Mesenchymal stem cell (in vitro differentiated cells and primary cell): ENCODE measurements at regions not wholly inside any gene's neighbourhood (a gene's known extent, or its start where the extent isn't known, plus 50 kb on each side); places are given as distances from the start of the nearest gene placed in this dataset.

ENCODE experiments used
- DNase-seq: peaks from one replicate; pipeline ENCODE4 v3.0.0-alpha.2; 2013
- H2AFZ ChIP-seq: one replicate; pipeline ENCODE4 v1.6.1; 2013; ENCODE audit warnings: low read depth, mild to moderate bottlenecking, control low read depth, inconsistent platforms, low read length, moderate library complexity
- H2AK5ac ChIP-seq: 2 replicates; pipeline ENCODE4 v1.6.1; 2013; ENCODE audit warnings: low read length, moderate library complexity, mild to moderate bottlenecking, inconsistent platforms; ENCODE audit not compliant: severe bottlenecking
- H2BK120ac ChIP-seq: one replicate; pipeline ENCODE4 v1.6.1; 2013; ENCODE audit warnings: low read depth, mild to moderate bottlenecking, inconsistent platforms, low read length, moderate library complexity
- H2BK12ac ChIP-seq, 2 experiments: one replicate each; pipeline ENCODE4 v1.6.1; 2013; ENCODE audit warnings: inconsistent platforms in 2 of 2, low read length in 2 of 2, mild to moderate bottlenecking in 2 of 2, moderate library complexity in 2 of 2, control low read depth in 1 of 2
- H2BK15ac ChIP-seq: one replicate; pipeline ENCODE4 v1.6.1; 2013; ENCODE audit warnings: mild to moderate bottlenecking, low read depth, inconsistent platforms; ENCODE audit not compliant: poor library complexity, severe bottlenecking
- H2BK5ac ChIP-seq: 2 replicates; pipeline ENCODE4 v1.6.1; 2013; ENCODE audit warnings: low read depth, mild to moderate bottlenecking, low read length, control low read depth, inconsistent platforms; ENCODE audit not compliant: poor library complexity, severe bottlenecking
- H3K14ac ChIP-seq, 2 experiments: one replicate each; pipeline ENCODE4 v1.6.1; 2013; ENCODE audit warnings: inconsistent platforms in 2 of 2, low read length in 2 of 2, control low read depth in 1 of 2, mild to moderate bottlenecking in 1 of 2, moderate library complexity in 1 of 2
- H3K18ac ChIP-seq, 2 experiments: one replicate each; pipeline ENCODE4 v1.6.1; 2013; ENCODE audit warnings: inconsistent platforms in 2 of 2, low read length in 2 of 2, control low read depth in 1 of 2, low read depth in 1 of 2, mild to moderate bottlenecking in 1 of 2
- H3K23ac ChIP-seq, 2 experiments: one replicate each; pipeline ENCODE4 v1.6.1; 2013; ENCODE audit warnings: inconsistent platforms in 2 of 2, low read length in 2 of 2, mild to moderate bottlenecking in 2 of 2, moderate library complexity in 2 of 2, control low read depth in 1 of 2
- H3K27ac ChIP-seq: 2 replicates; pipeline ENCODE4 v1.5.1; 2013; ENCODE audit warnings: mild to moderate bottlenecking, moderate library complexity, low read length, control low read depth, inconsistent platforms; ENCODE audit not compliant: poor library complexity, severe bottlenecking
- H3K27me3 ChIP-seq, 2 experiments: 2 replicates each; pipeline versions ENCODE4 v1.6.1 to v1.7.0; 2013; ENCODE audit warnings: low read length in 2 of 2, mild to moderate bottlenecking in 2 of 2, moderate library complexity in 2 of 2, control low read depth in 1 of 2, inconsistent platforms in 1 of 2; ENCODE audit not compliant: control insufficient read depth in 1 of 2, insufficient read depth in 1 of 2
- H3K36me3 ChIP-seq, 2 experiments: 2 replicates each; pipeline versions ENCODE4 v1.6.1 to v1.7.0; 2013; ENCODE audit warnings: low read length in 2 of 2, control low read depth in 1 of 2, inconsistent platforms in 1 of 2, low read depth in 1 of 2, mild to moderate bottlenecking in 1 of 2; ENCODE audit not compliant: insufficient read depth in 2 of 2, control insufficient read depth in 1 of 2
- H3K4ac ChIP-seq, 2 experiments: one replicate each; pipeline ENCODE4 v1.6.1; 2013; ENCODE audit warnings: inconsistent platforms in 2 of 2, low read length in 2 of 2, mild to moderate bottlenecking in 2 of 2, moderate library complexity in 2 of 2, control low read depth in 1 of 2, low read depth in 1 of 2
- H3K4me1 ChIP-seq: 2 replicates; pipeline ENCODE4 v1.6.1; 2013; ENCODE audit warnings: low read depth, low read length, control low read depth; ENCODE audit not compliant: control insufficient read depth, insufficient read depth
- H3K4me2 ChIP-seq: 2 replicates; pipeline ENCODE4 v1.6.1; 2013; ENCODE audit warnings: low read length, mild to moderate bottlenecking, inconsistent platforms; ENCODE audit not compliant: poor library complexity, severe bottlenecking
- H3K4me3 ChIP-seq, 2 experiments: 2 replicates each; pipeline versions ENCODE4 v1.5.1 to v1.7.0; 2013; ENCODE audit warnings: low read length in 2 of 2, mild to moderate bottlenecking in 2 of 2, control low read depth in 1 of 2, low read depth in 1 of 2; ENCODE audit not compliant: insufficient read depth in 1 of 2
- H3K79me1 ChIP-seq: replicated peaks from 2 replicates; pipeline ENCODE4 v1.6.1; 2013; ENCODE audit warnings: mild to moderate bottlenecking, control low read depth, low read length, inconsistent platforms; ENCODE audit not compliant: poor library complexity, severe bottlenecking
- H3K9ac ChIP-seq: 2 replicates; pipeline ENCODE4 v1.7.0; 2013; ENCODE audit warnings: mild to moderate bottlenecking, low read length, moderate library complexity
- H3K9me3 ChIP-seq: 2 replicates; pipeline ENCODE4 v1.7.0; 2013; ENCODE audit warnings: mild to moderate bottlenecking, low read length; ENCODE audit not compliant: control insufficient read depth
- H4K8ac ChIP-seq: one replicate; pipeline ENCODE4 v1.6.1; 2013; ENCODE audit warnings: inconsistent platforms, mild to moderate bottlenecking, low read length, moderate library complexity
- H4K91ac ChIP-seq: one replicate; pipeline ENCODE4 v1.6.1; 2013; ENCODE audit warnings: mild to moderate bottlenecking, low read length, inconsistent platforms
- WGBS: methylation state at CpG from one replicate; pipeline ENCODE4 v1.1.7; 2013; ENCODE audit warnings: mixed read lengths; 5-methylcytosine and 5-hydroxymethylcytosine counted together

DNA sequence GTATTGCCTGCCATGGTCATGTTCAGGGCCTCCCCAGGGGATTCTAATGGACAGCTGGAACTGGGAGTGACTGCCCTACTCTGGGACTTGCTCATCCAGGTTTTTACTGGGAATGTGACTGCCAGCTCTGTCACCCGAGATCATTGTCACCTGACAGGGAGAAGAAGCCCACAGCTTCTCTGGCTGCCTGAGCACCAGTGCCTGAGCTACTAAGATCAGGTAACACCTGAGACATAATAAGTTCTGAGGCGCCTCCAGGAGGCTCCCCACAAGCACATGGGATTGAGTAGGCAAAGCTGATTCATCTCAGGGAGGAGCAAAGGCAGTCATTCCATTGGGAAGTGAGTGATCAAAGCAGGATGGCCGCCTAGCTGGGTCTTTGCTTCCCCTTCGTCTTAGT, 84.2 kb upstream of the GALNT18 start:
- Histone ChIP-seq H3K4me3 (no peak overlapping the region), H2BK5ac (no peak overlapping the region), H3K9me3 (no peaks in the 10 kb centered on the region), H2AFZ (no peak overlapping the region), H3K4me1 (no peaks in the 10 kb centered on the region), H3K4me2 (no peak overlapping the region), H2AK5ac (no peak overlapping the region), H3K23ac (no peak overlapping the region), H3K36me3 (no peaks in the 10 kb centered on the region), H2BK120ac (no peak overlapping the region), H3K27me3 (peaks cover 7 to 31% of the 10 kb centered on the region in 2 experiments), H3K9ac (no peak overlapping the region), H4K91ac (no peak overlapping the region), H3K14ac (no peak overlapping the region), H3K27ac (no peak overlapping the region), H2BK12ac (no peak overlapping the region), H3K18ac (no peak overlapping the region), H2BK15ac (no peak overlapping the region), H3K4ac (no peak overlapping the region), H3K79me1 (no peaks in the 10 kb centered on the region), H4K8ac (no peak overlapping the region)
- WGBS: 75% methylated on average over 4 of the region's 4 CpGs
- DNase-seq: no peak

- no peak overlapping the region for H3K23ac ChIP-seq
- no peak overlapping the region for H3K4ac ChIP-seq
- H3K36me3 ChIP-seq: no peaks in the 10 kb centered on the region
- no peak overlapping the region for H4K8ac ChIP-seq
- WGBS: 67% methylated on average over 1 of the region's 1 CpG
- no peak overlapping the region for H3K4me2 ChIP-seq
- no peak overlapping the region for H4K91ac ChIP-seq
- DNase-seq: no peak
- H3K79me1 ChIP-seq: no peaks in the 10 kb centered on the region
- peaks cover 4 to 24% of the 10 kb centered on the region in 2 experiments for H3K27me3 ChIP-seq
- H3K14ac ChIP-seq: no peak overlapping the region
- no peaks in the 10 kb centered on the region for H3K4me1 ChIP-seq
- no peaks in the 10 kb centered on the region for H3K9me3 ChIP-seq
- no peak overlapping the region for H2BK5ac ChIP-seq
- no peak overlapping the region for H2BK12ac ChIP-seq
- no peak overlapping the region for H2AFZ ChIP-seq
- H2BK15ac ChIP-seq: no peak overlapping the region
- no peak overlapping the region for H2AK5ac ChIP-seq
- H3K18ac ChIP-seq: no peak overlapping the region
- no peak overlapping the region for H2BK120ac ChIP-seq
- no peak overlapping the region for H3K9ac ChIP-seq
- no peak overlapping the region for H3K27ac ChIP-seq
- no peak overlapping the region for H3K4me3 ChIP-seq
Measured at GRCh38 chr11:11703885-11704284, 82.1 kb upstream of the GALNT18 start.

DNA sequence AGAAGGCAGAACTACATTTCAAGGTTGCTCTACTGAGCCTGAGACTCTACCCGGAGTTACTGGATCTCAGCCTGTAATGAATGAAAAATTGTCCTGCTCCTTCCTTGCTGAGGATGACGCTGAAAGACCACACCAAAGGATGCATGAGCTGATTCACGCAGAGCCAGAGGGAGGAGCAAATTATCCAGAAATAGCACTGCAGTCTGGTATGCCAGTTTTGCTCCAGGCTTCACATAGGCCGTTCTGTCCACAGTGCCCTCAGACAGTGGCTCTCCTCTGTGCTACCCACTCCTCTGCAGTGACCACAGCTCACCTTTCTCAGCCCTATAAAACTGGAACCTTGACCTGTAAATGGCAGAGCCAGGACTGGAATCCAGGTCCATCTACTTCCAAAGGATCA, 79.3 kb upstream of the GALNT18 start:
- H3K4me3 ChIP-seq: no peak overlapping the region
- no peak overlapping the region for H3K27ac ChIP-seq
- no peak overlapping the region for H3K14ac ChIP-seq
- WGBS: 81% methylated on average over 4 of the region's 4 CpGs
- no peak overlapping the region for H3K4me2 ChIP-seq
- no peak overlapping the region for H4K8ac ChIP-seq
- no peak overlapping the region for H2AFZ ChIP-seq
- H2BK15ac ChIP-seq: no peak overlapping the region
- H3K27me3 ChIP-seq: peaks cover 4 to 22% of the 10 kb centered on the region in 2 experiments
- no peak overlapping the region for H3K18ac ChIP-seq
- H3K4ac ChIP-seq: no peak overlapping the region
- H4K91ac ChIP-seq: no peak overlapping the region
- H2AK5ac ChIP-seq: no peak overlapping the region
- no peak overlapping the region for H2BK12ac ChIP-seq
- H3K9me3 ChIP-seq: no peaks in the 10 kb centered on the region
- no peaks in the 10 kb centered on the region for H3K36me3 ChIP-seq
- H3K79me1 ChIP-seq: no peaks in the 10 kb centered on the region
- H3K23ac ChIP-seq: no peak overlapping the region
- no peak for DNase-seq
- no peaks in the 10 kb centered on the region for H3K4me1 ChIP-seq
- no peak overlapping the region for H2BK120ac ChIP-seq
- no peak overlapping the region for H3K9ac ChIP-seq
- no peak overlapping the region for H2BK5ac ChIP-seq

DNA sequence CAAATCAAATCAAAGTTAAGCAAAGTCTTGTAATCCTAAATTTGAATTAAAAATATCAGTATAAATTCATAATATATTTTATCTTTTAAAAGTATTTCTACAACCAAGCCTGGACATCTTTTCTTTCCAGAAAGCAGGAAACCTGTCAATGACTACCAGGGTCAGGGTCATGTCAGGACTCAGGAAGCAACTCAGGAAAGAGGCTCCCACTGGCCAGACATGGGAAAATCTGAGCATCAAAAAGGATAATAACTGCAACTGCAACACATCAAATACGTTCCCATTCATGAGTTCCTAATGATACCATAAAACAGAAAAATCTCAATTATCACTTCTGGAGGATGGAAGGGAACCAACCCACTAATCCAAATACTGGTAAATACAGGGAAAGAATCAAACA, 76.0 kb upstream of the GALNT18 start:
- H2BK120ac ChIP-seq: no peak overlapping the region
- no peak overlapping the region for H3K27ac ChIP-seq
- H3K36me3 ChIP-seq: no peaks in the 10 kb centered on the region
- H3K27me3 ChIP-seq: peaks cover 0 to 8% of the 10 kb centered on the region in 2 experiments
- H3K9me3 ChIP-seq: no peaks in the 10 kb centered on the region
- no peak overlapping the region for H3K14ac ChIP-seq
- H3K4ac ChIP-seq: no peak overlapping the region
- 0% methylated on average over 1 of the region's 1 CpG for WGBS
- no peak overlapping the region for H3K18ac ChIP-seq
- no peak overlapping the region for H3K4me2 ChIP-seq
- no peak overlapping the region for H3K23ac ChIP-seq
- no peak overlapping the region for H2BK12ac ChIP-seq
- no peak for DNase-seq
- no peak overlapping the region for H2BK5ac ChIP-seq
- H3K4me1 ChIP-seq: no peaks in the 10 kb centered on the region
- H3K79me1 ChIP-seq: no peaks in the 10 kb centered on the region
- no peak overlapping the region for H3K4me3 ChIP-seq
- no peak overlapping the region for H2AK5ac ChIP-seq
- H2AFZ ChIP-seq: no peak overlapping the region
- no peak overlapping the region for H4K91ac ChIP-seq
- H3K9ac ChIP-seq: no peak overlapping the region
- H4K8ac ChIP-seq: no peak overlapping the region
- no peak overlapping the region for H2BK15ac ChIP-seq
